ENCODE measurements at regions not wholly inside any gene's neighbourhood (a gene's known extent, or its start where the extent isn't known, plus 50 kb on each side); places are given as distances from the start of the nearest gene placed in this dataset.

GRCh38 chr10:25094590-25094989 is 78.2 kb downstream of the THNSL1 start:
- Histone ChIP-seq H4K91ac (ENCODE audit: insufficient read depth, low read depth, low read length) (no peak overlapping the region), H3K23ac (ENCODE audit: low read depth, low read length) (no peak overlapping the region), H3K4me3 (ENCODE audit: insufficient read depth, low read depth, low read length) (no peak overlapping the region), H4K5ac (ENCODE audit: low read depth, low read length) (no peak overlapping the region), H2BK20ac (ENCODE audit: low read depth, low read length) (no peak overlapping the region), H4K20me1 (ENCODE audit: insufficient read depth, low read length) (no peaks in the 10 kb centered on the region), H3K4ac (ENCODE audit: low read depth, low read length) (no peak overlapping the region), H3K18ac (ENCODE audit: low read depth, low read length) (no peak overlapping the region), H3K79me1 (ENCODE audit: low read depth in 1 of 2, low read length in 2 of 2) (no peaks in the 10 kb centered on the region), H2AFZ (replicated peaks; ENCODE audit: low read length, poor library complexity) (no peak overlapping the region), H3K4me2 (ENCODE audit: low read depth, low read length) (no peak overlapping the region), H3K36me3 (ENCODE audit: control insufficient read depth, insufficient read depth, low read length) (no peaks in the 10 kb centered on the region), H2AK5ac (ENCODE audit: low read depth, low read length) (no peak overlapping the region), H2AK9ac (replicated peaks; ENCODE audit: low read depth, low read length, poor library complexity) (no peak overlapping the region), H3K9me1 (ENCODE audit: insufficient read depth, low read length) (no peaks in the 10 kb centered on the region), H3K27me3 (ENCODE audit: control insufficient read depth, insufficient read depth, low read length) (no peaks in the 10 kb centered on the region), H3K4me1 (ENCODE audit: control insufficient read depth, insufficient read depth, low read length) (no peaks in the 10 kb centered on the region), H3K27ac (ENCODE audit: insufficient read depth, low read length) (no peak overlapping the region), H3K14ac (replicated peaks; ENCODE audit: low read depth, low read length) (no peak overlapping the region), H2BK5ac (ENCODE audit: low read depth, low read length, poor library complexity, severe bottlenecking) (no peak overlapping the region), H4K8ac (ENCODE audit: low read depth in 2 of 2, low read length in 2 of 2) (no peak overlapping the region), H3K56ac (ENCODE audit: extremely low read depth, insufficient read depth, low read length) (no peak overlapping the region), H2BK15ac (ENCODE audit: low read depth, low read length) (no peak overlapping the region), H2BK120ac (ENCODE audit: low read depth, low read length) (no peak overlapping the region), H3K9ac (ENCODE audit: low read depth, low read length) (no peak overlapping the region), H3K9me3 (ENCODE audit: control insufficient read depth, insufficient read depth, low read length) (no peaks in the 10 kb centered on the region; the same call in 1 of the 2 replicates)
- TF ChIP-seq MAZ (IDR thresholded peaks at IDR 0.05; ENCODE audit: borderline replicate concordance, low read depth, low read length) (no peak), BHLHE40 (IDR thresholded peaks at IDR 0.05; ENCODE audit: low read depth, low read length) (no peak), FOS (IDR thresholded peaks at IDR 0.05; ENCODE audit: low read depth, low read length) (no peak), ELK1 (IDR thresholded peaks at IDR 0.05; ENCODE audit: borderline replicate concordance, low read depth, low read length) (no peak), CTCF (conservative IDR thresholded peaks at IDR 0.05; ENCODE audit: low read depth, low read length) (no peak), RFX5 (IDR thresholded peaks at IDR 0.05; ENCODE audit: low read depth, low read length) (no peak), MXI1 (IDR thresholded peaks at IDR 0.05; ENCODE audit: borderline replicate concordance, low read depth, low read length) (no peak), RCOR1 (IDR thresholded peaks at IDR 0.05; ENCODE audit: insufficient replicate concordance, low read length) (no peak), MAFK (IDR thresholded peaks at IDR 0.05; ENCODE audit: low read depth, low read length) (no peak)
- no TSS peak for BruUV-seq (replicated peaks)
- intact Hi-C loops (cut with micrococcal nuclease) = no loop called here
- DNase-seq = no peak
- ChIA-PET POLR2A (ENCODE audit: unreplicated experiment) (no interaction called here), CTCF (interaction anchor here (1.6 kb wide), 1 partner anchor 13 kb away, joined by 3 read pairs; no protein-coding TSS in a partner anchor)
- in situ Hi-C loops (cut with MboI; ENCODE audit: low sequenced_read_pairs) = no loop called here
- ATAC-seq (ENCODE audit: low read depth) = no peak
- dilution Hi-C loops (cut with HindIII; ENCODE audit: low sequenced_read_pairs, unreplicated experiment) = no loop called here

All from IMR-90 (cell line).